ENCODE measurements at regions not wholly inside any gene's neighbourhood (a gene's known extent, or its start where the extent isn't known, plus 50 kb on each side); places are given as distances from the start of the nearest gene placed in this dataset.

DNA sequence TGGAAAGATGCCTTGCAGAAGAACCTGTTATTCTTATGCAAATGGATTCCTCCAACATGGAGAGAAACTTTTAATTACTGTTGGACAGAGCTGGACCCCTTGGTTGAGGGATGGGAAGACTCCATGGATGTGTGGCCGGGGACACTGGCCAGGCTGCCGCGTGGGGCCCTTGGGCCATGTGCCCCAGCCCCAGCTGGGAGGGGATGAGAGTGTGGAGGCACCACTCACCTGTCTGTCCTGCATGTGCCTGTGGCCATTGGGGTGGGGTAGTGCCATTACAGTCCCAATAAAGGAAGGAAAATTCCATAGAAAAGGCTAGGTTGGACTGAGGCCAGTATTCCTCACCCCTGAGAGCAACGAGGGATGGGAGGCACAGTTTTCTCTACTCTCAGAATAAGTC is 564.5 kb upstream of the PTBP2 start:
- TF ChIP-seq, protein P1, sequence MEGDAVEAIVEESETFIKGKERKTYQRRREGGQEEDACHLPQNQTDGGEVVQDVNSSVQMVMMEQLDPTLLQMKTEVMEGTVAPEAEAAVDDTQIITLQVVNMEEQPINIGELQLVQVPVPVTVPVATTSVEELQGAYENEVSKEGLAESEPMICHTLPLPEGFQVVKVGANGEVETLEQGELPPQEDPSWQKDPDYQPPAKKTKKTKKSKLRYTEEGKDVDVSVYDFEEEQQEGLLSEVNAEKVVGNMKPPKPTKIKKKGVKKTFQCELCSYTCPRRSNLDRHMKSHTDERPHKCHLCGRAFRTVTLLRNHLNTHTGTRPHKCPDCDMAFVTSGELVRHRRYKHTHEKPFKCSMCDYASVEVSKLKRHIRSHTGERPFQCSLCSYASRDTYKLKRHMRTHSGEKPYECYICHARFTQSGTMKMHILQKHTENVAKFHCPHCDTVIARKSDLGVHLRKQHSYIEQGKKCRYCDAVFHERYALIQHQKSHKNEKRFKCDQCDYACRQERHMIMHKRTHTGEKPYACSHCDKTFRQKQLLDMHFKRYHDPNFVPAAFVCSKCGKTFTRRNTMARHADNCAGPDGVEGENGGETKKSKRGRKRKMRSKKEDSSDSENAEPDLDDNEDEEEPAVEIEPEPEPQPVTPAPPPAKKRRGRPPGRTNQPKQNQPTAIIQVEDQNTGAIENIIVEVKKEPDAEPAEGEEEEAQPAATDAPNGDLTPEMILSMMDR (IDR thresholded peaks at IDR 0.05), result no peak
- no peak for TF ChIP-seq POLR2A (IDR thresholded peaks at IDR 0.05)
